ENCODE measurements at regions not wholly inside any gene's neighbourhood (a gene's known extent, or its start where the extent isn't known, plus 50 kb on each side); places are given as distances from the start of the nearest gene placed in this dataset.
A peak's percentile ranks its signal among the peaks of the same experiment; 100 is the strongest.

DNA sequence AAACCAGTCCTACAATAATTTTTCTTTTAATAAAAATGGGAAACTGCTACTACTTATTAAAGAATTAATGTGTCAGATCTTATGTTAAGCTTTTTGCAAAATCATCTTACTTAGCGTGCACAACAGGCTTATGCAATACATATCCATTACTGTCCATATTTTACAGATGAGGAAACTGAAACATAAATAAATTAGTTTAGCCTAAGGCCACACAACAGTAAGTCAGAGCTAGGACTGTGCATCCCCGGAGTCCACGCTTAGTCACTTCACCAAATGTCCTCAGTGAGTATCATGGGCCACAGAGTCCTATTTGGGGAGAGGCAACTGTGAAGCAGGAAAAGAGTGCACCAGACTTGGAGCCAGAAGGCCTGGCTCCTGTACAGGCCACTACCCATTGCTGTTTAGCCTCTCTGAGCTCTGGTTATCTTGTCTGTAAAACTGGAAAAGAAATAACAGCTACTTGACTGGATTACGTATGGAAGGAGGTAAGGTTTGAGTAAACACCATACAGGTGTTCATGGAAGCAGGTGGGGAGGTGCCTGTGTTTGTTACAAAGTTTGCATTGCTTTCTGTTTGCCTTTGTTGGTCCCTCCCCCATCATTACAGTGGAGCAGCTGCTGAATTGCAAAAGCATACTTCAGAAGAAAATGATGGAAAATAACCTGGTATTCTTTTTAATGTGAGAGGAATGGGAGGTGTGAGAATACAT, 192.8 kb downstream of the FCRL5 start:
- H3K9me3 Mint-ChIP-seq (ENCODE audit: unreplicated experiment), result peaks cover 10% of the 10 kb centered on the region
- POLR2A ChIA-PET, result interaction anchor here (0.9 kb wide), 1 partner anchor 119 kb away, joined by 3 read pairs; no protein-coding TSS in a partner anchor

DNA sequence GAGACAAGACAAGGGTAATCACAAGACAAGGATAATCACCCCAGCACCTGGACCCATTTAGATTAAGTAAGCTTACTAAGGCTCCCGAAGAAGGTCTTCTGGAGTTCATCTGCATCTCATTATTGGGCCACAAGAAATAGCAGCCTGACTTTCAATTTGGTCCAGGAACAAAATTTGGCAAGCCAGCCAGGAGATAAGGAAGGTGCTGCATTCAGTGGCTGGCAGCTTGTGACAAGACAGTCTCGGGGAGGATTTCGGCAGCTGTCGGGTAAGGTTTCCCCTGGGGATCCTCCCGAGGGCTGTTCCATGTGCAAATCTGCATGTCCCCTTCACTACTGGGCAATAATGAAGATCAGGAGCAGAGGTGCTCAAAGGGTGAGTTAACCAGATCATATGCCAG, 195.2 kb downstream of the FCRL5 start:
- H3K27me3 Mint-ChIP-seq (ENCODE audit: insufficient read depth, unreplicated experiment), result no peaks in the 10 kb centered on the region
- BruUV-seq (replicated peaks), result no TSS peak
- intact Hi-C loops (cut with micrococcal nuclease; ENCODE audit: unreplicated experiment), result no loop called here
- H3K4me1 Mint-ChIP-seq (ENCODE audit: low read depth, unreplicated experiment), result peaks cover 10% of the 10 kb centered on the region
- TF ChIP-seq, protein P1, sequence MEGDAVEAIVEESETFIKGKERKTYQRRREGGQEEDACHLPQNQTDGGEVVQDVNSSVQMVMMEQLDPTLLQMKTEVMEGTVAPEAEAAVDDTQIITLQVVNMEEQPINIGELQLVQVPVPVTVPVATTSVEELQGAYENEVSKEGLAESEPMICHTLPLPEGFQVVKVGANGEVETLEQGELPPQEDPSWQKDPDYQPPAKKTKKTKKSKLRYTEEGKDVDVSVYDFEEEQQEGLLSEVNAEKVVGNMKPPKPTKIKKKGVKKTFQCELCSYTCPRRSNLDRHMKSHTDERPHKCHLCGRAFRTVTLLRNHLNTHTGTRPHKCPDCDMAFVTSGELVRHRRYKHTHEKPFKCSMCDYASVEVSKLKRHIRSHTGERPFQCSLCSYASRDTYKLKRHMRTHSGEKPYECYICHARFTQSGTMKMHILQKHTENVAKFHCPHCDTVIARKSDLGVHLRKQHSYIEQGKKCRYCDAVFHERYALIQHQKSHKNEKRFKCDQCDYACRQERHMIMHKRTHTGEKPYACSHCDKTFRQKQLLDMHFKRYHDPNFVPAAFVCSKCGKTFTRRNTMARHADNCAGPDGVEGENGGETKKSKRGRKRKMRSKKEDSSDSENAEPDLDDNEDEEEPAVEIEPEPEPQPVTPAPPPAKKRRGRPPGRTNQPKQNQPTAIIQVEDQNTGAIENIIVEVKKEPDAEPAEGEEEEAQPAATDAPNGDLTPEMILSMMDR (IDR thresholded peaks at IDR 0.05; ENCODE audit: insufficient read depth in 1 of 2, low read depth in 1 of 2, low read length in 1 of 2, severe bottlenecking in 1 of 2, unreplicated experiment in 1 of 2), result no peak
- H3K9me3 Mint-ChIP-seq (ENCODE audit: unreplicated experiment), result peaks cover 10% of the 10 kb centered on the region
- H3K36me3 Mint-ChIP-seq (ENCODE audit: insufficient read depth, unreplicated experiment), result no peaks in the 10 kb centered on the region
- no peak overlapping the region for H3K4me3 Mint-ChIP-seq (ENCODE audit: unreplicated experiment)
- Histone ChIP-seq H3K9me3 (no peaks in the 10 kb centered on the region), H3K4me1 (peaks cover 10% of the 10 kb centered on the region; the same call in 1 of the 2 replicates), H3K27me3 (replicated peaks; ENCODE audit: control insufficient read depth, insufficient read depth, low read length) (no peaks in the 10 kb centered on the region), H3K36me3 (ENCODE audit: control insufficient read depth, insufficient read depth, low read length) (no peaks in the 10 kb centered on the region), H3K4me3 (ENCODE audit: low read depth, low read length) (no peak overlapping the region)
- DNase-seq, result no peak
- H3K27ac Mint-ChIP-seq (ENCODE audit: unreplicated experiment), result no peak overlapping the region
- ChIA-PET CTCF (no interaction called here), POLR2A (no interaction called here)

More for the DNA sequence above, 192.8 kb downstream of the FCRL5 start:
- CTCF ChIA-PET, result interaction anchor here (0.6 to 1.3 kb wide), 3 partner anchors 55 to 146 kb away, joined by 3 to 5 read pairs (median 3); no protein-coding TSS in a partner anchor
- H3K27me3 Mint-ChIP-seq (ENCODE audit: insufficient read depth, unreplicated experiment), result no peaks in the 10 kb centered on the region
- H3K4me1 ChIP-seq, result peaks cover 10% of the 10 kb centered on the region; the same call in 1 of the 2 replicates
- H3K36me3 Mint-ChIP-seq (ENCODE audit: insufficient read depth, unreplicated experiment), result no peaks in the 10 kb centered on the region
- H3K27ac Mint-ChIP-seq (ENCODE audit: unreplicated experiment), result peak overlapping the region; percentile 10
- peaks cover 10% of the 10 kb centered on the region for H3K4me1 Mint-ChIP-seq (ENCODE audit: low read depth, unreplicated experiment)
- no peak overlapping the region for H3K4me3 ChIP-seq (ENCODE audit: low read depth, low read length)
- no TSS peak for BruUV-seq (replicated peaks)
- H3K27me3 ChIP-seq (replicated peaks; ENCODE audit: control insufficient read depth, insufficient read depth, low read length), result no peaks in the 10 kb centered on the region
- H3K9me3 ChIP-seq, result peaks cover 6% of the 10 kb centered on the region; the same call in 1 of the 2 replicates
- H3K4me3 Mint-ChIP-seq (ENCODE audit: unreplicated experiment), result no peak overlapping the region
- DNase-seq, result peak; percentile 65 to 66
- intact Hi-C loops (cut with micrococcal nuclease; ENCODE audit: unreplicated experiment), result loop anchor here (1.0 to 10.0 kb wide), 2 partner anchors 8 to 585 kb away; no protein-coding TSS in a partner anchor
- no peaks in the 10 kb centered on the region for H3K36me3 ChIP-seq (ENCODE audit: control insufficient read depth, insufficient read depth, low read length)
- TF ChIP-seq, protein P1 (IDR thresholded peaks at IDR 0.05; ENCODE audit: insufficient read depth in 1 of 2, low read depth in 1 of 2, low read length in 1 of 2, severe bottlenecking in 1 of 2, unreplicated experiment in 1 of 2), result no peak

DNA sequence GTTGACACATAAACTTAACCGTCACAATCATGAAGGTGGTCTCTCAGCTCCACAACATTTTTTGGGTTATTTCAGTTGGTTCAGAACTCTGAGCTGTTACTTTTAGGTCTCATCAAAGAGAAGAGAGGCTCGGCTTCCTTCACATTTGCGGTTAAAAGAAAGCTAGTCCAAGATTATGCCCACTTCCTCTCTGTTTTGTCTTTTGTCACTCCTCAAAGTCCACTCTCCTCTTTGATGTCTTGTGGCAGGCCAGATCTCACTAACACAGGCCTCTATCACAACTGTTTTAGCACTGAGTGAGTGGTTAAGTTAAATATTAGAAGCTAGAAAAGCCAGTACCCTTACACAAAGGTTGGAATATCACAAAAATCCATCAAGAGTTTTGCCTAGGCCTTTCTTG, 195.7 kb downstream of the FCRL5 start:
- H3K9me3 ChIP-seq, result no peaks in the 10 kb centered on the region
- H3K4me3 ChIP-seq (ENCODE audit: low read depth, low read length), result no peak overlapping the region
- no peaks in the 10 kb centered on the region for H3K36me3 Mint-ChIP-seq (ENCODE audit: insufficient read depth, unreplicated experiment)
- H3K27me3 ChIP-seq (replicated peaks; ENCODE audit: control insufficient read depth, insufficient read depth, low read length), result no peaks in the 10 kb centered on the region
- TF ChIP-seq, protein P1 (IDR thresholded peaks at IDR 0.05; ENCODE audit: insufficient read depth in 1 of 2, low read depth in 1 of 2, low read length in 1 of 2, severe bottlenecking in 1 of 2, unreplicated experiment in 1 of 2), result no peak
- no peaks in the 10 kb centered on the region for H3K36me3 ChIP-seq (ENCODE audit: control insufficient read depth, insufficient read depth, low read length)
- peaks cover 7% of the 10 kb centered on the region for H3K9me3 Mint-ChIP-seq (ENCODE audit: unreplicated experiment)
- ChIA-PET CTCF (no interaction called here), POLR2A (no interaction called here)
- BruUV-seq (replicated peaks), result no TSS peak
- no peak overlapping the region for H3K27ac Mint-ChIP-seq (ENCODE audit: unreplicated experiment)
- H3K4me3 Mint-ChIP-seq (ENCODE audit: unreplicated experiment), result no peak overlapping the region
- intact Hi-C loops (cut with micrococcal nuclease; ENCODE audit: unreplicated experiment), result no loop called here
- no peaks in the 10 kb centered on the region for H3K27me3 Mint-ChIP-seq (ENCODE audit: insufficient read depth, unreplicated experiment)
- H3K4me1 ChIP-seq, result peaks cover 10% of the 10 kb centered on the region; the same call in 1 of the 2 replicates
- no peak for DNase-seq
- H3K4me1 Mint-ChIP-seq (ENCODE audit: low read depth, unreplicated experiment), result peaks cover 10% of the 10 kb centered on the region

All from Caco-2 (cell line).